ENCODE measurements at regions not wholly inside any gene's neighbourhood (a gene's known extent, or its start where the extent isn't known, plus 50 kb on each side); places are given as distances from the start of the nearest gene placed in this dataset.

GRCh38 chr12:88882662-88883061, 302.4 kb upstream of the KITLG start:
- no peak for TF ChIP-seq CTCF (IDR thresholded peaks at IDR 0.05; ENCODE audit: low read depth, low read length, poor library complexity, severe bottlenecking)
- no peak for TF ChIP-seq EZH2phosphoT487 (IDR thresholded peaks at IDR 0.05; ENCODE audit: borderline replicate concordance, low read length)

Data from DOHH2 (cell line).